ENCODE measurements at regions not wholly inside any gene's neighbourhood (a gene's known extent, or its start where the extent isn't known, plus 50 kb on each side); places are given as distances from the start of the nearest gene placed in this dataset.
"Not testable (repeated sequence)": the region's sequence is repeated elsewhere in the genome, so short reads cannot be mapped to it uniquely, and the experiment has no call there.

DNA sequence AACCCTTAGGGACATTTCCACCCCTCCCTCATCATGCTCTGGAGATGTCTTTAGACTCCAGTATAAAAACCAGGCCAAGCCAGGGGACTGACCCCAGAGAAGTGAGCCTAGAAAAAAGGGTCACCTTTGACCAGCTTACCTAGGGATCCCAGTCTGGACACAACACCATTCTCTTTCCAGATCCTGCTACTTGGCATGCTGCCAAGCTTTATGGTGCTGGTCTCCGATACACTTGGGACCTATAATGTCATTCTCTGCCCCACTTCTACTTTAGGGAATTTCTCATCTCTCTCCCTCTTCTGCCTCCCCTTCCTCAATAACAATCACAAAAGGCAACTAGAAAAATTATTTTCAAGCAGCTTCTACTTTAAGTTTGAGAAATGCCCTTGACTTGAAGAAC, 124.4 kb downstream of the LRRN1 start:
- H3K4me3 ChIP-seq = no peak overlapping the region
- H3K9me3 ChIP-seq = no peaks in the 10 kb centered on the region
- DNase-seq (no peak), ATAC-seq (ENCODE audit: low FRiP score in 2 of 2) (no peak)
- TF ChIP-seq, protein P1, sequence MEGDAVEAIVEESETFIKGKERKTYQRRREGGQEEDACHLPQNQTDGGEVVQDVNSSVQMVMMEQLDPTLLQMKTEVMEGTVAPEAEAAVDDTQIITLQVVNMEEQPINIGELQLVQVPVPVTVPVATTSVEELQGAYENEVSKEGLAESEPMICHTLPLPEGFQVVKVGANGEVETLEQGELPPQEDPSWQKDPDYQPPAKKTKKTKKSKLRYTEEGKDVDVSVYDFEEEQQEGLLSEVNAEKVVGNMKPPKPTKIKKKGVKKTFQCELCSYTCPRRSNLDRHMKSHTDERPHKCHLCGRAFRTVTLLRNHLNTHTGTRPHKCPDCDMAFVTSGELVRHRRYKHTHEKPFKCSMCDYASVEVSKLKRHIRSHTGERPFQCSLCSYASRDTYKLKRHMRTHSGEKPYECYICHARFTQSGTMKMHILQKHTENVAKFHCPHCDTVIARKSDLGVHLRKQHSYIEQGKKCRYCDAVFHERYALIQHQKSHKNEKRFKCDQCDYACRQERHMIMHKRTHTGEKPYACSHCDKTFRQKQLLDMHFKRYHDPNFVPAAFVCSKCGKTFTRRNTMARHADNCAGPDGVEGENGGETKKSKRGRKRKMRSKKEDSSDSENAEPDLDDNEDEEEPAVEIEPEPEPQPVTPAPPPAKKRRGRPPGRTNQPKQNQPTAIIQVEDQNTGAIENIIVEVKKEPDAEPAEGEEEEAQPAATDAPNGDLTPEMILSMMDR (IDR thresholded peaks at IDR 0.05) = no peak
- TF ChIP-seq POLR2AphosphoS5 (IDR thresholded peaks at IDR 0.05) = no peak
- TF ChIP-seq EP300 (IDR thresholded peaks at IDR 0.05) = no peak
- TF ChIP-seq POLR2A (IDR thresholded peaks at IDR 0.05) = no peak
- no peaks in the 10 kb centered on the region for H3K4me1 ChIP-seq
- H3K27me3 ChIP-seq = no peaks in the 10 kb centered on the region
- 88 to 92% methylated on average over 1 of the region's 1 CpG for WGBS, 2 donors
- H3K36me3 ChIP-seq = no peaks in the 10 kb centered on the region
- H3K27ac ChIP-seq = no peak overlapping the region

DNA sequence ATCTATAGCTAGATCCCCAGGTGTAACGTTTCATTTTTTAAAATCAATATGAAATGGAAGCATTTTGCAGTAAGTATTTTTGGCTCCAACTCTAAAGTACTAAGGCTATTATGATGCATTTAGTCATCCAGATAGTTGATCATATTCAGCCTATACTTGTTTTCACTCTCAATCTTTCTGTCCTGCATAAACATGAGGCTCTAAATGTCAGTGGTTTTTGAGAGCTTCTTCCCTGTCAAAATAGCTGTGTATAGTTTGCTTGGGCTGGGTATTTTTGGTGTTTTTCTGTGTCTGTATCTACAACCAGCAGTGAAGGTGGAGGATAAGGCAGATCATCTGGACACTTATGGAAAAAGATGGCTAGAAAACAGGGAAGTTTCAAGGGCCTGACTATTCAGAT, 128.0 kb downstream of the LRRN1 start:
- ATAC-seq (ENCODE audit: low FRiP score in 2 of 2) (no peak), DNase-seq (no peak)
- Histone ChIP-seq H3K36me3 (no peaks in the 10 kb centered on the region), H3K9me3 (peaks cover 0 to 4% (median 0%) of the 10 kb centered on the region in 4 donors), H3K27me3 (no peaks in the 10 kb centered on the region), H3K27ac (no peak overlapping the region), H3K4me1 (no peaks in the 10 kb centered on the region), H3K4me3 (no peak overlapping the region)
- TF ChIP-seq, protein P1 (IDR thresholded peaks at IDR 0.05) = no peak
- TF ChIP-seq EP300 (IDR thresholded peaks at IDR 0.05) (no peak), POLR2AphosphoS5 (IDR thresholded peaks at IDR 0.05) (no peak), POLR2A (IDR thresholded peaks at IDR 0.05) (no peak)
- WGBS, 2 donors = 91 to 100% methylated on average over 1 of the region's 1 CpG

DNA sequence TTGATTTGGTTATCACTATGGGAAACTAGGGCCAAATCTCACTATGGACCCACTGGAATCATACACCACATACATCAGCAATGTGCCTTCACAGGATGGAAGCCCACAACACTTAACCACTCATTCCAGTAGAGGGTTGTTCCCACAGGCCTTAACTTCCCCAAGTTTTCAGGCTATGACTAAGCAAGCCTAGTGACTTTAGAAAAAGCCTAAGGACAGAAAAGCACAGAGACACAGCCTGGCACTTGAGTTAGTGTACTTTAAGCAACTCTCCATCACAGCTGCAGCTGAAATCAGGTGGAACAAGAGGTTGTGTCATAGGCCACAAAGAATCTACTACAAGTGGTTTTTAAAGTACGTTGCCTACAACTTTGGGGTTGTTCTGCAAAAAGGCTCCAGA, 128.7 kb downstream of the LRRN1 start:
- no peak overlapping the region for H3K27ac ChIP-seq
- ATAC-seq (ENCODE audit: low FRiP score in 2 of 2) = no peak

DNA sequence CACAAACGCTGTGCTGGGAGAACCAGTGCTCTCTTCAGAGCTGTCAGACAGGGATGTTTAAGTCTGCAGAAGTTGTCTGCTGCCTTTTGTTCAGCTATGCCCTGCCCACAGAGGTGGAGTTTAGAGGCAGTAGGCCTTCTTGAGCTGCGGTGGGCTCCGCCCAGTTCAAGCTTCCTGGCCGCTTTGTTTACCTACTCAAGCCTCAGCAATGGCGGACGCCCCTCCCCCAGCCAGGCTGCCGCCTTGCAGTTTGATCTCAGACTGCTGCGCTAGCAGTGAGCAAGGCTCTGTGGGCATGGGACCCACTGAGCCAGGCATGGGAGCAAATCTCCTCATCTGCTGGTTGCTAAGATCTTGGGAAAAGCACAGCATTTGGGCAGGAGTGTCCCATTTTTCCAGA, 142.1 kb downstream of the LRRN1 start:
- not testable (repeated sequence) for H3K27ac ChIP-seq; H3K36me3 ChIP-seq; H3K4me3 ChIP-seq; H3K27me3 ChIP-seq; H3K4me1 ChIP-seq; ATAC-seq (ENCODE audit: low FRiP score in 2 of 2)
- 80 to 83% methylated on average over 7 to 8 of the region's 8 CpGs for WGBS, 2 donors
- DNase-seq = peak in 1 of 2 donors; percentile 30
- H3K9me3 ChIP-seq = peaks cover 0 to 12% (median 4%) of the 10 kb centered on the region in 4 donors

More for the DNA sequence above, 128.7 kb downstream of the LRRN1 start:
- 72 to 73% methylated on average over 1 of the region's 1 CpG for WGBS, 2 donors
- no peaks in the 10 kb centered on the region for H3K27me3 ChIP-seq
- peaks cover 0 to 4% (median 0%) of the 10 kb centered on the region in 4 donors for H3K9me3 ChIP-seq
- no peaks in the 10 kb centered on the region for H3K36me3 ChIP-seq
- DNase-seq = no peak
- H3K4me1 ChIP-seq = no peaks in the 10 kb centered on the region
- TF ChIP-seq, protein P1 (IDR thresholded peaks at IDR 0.05) = no peak
- TF ChIP-seq POLR2A (IDR thresholded peaks at IDR 0.05) = no peak
- TF ChIP-seq EP300 (IDR thresholded peaks at IDR 0.05) = no peak
- no peak overlapping the region for H3K4me3 ChIP-seq

DNA sequence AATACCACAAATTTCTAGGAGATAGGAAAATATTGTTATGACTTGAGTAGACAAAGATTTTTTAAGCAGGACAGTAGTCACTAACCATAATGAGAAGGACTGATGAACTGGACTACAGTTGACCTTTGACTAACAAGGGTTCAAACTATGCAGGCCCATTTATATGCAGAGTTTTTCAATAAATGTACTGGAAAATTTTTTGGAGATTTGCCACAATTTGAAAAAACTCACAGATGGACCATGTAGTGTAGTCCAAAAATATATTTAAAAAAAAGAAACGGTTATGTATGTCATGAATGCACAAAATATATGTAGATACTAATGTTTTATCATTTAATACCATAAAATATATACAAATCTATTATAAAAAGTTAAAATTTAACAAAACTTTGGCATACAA, 151.8 kb downstream of the LRRN1 start:
- no peak overlapping the region for H3K27ac ChIP-seq
- H3K27me3 ChIP-seq = no peaks in the 10 kb centered on the region
- TF ChIP-seq, protein P1 (IDR thresholded peaks at IDR 0.05) = no peak
- no peak for TF ChIP-seq POLR2AphosphoS5 (IDR thresholded peaks at IDR 0.05)
- no peak for DNase-seq
- no peaks in the 10 kb centered on the region for H3K4me1 ChIP-seq
- no peaks in the 10 kb centered on the region for H3K36me3 ChIP-seq
- ATAC-seq (ENCODE audit: low FRiP score in 2 of 2) = no peak
- 66 to 73% methylated on average over 1 of the region's 1 CpG for WGBS, 2 donors
- H3K9me3 ChIP-seq = no peaks in the 10 kb centered on the region
- no peak overlapping the region for H3K4me3 ChIP-seq
